GM23248 (cell line): ENCODE measurements at regions not wholly inside any gene's neighbourhood (a gene's known extent, or its start where the extent isn't known, plus 50 kb on each side); places are given as distances from the start of the nearest gene placed in this dataset.

ENCODE experiments used
- DNase-seq: peaks from one replicate; pipeline ENCODE4 v3.0.0-alpha.2; 2015
- H2AFZ ChIP-seq: fragments of 200-600 bp; sonication (generic); 2 replicates; pipeline ENCODE4 v1.6.1; 2016; ENCODE audit warnings: antibody characterized with exemption
- H3F3A ChIP-seq: fragments of 200-600 bp; sonication (generic); 2 replicates; pipeline ENCODE4 v1.6.1; 2016; ENCODE audit warnings: mild to moderate bottlenecking, antibody characterized with exemption, mixed run types; ENCODE audit not compliant: insufficient read depth
- H3K27ac ChIP-seq: fragments of 200-600 bp; sonication (generic); 2 replicates; pipeline ENCODE4 v1.5.1; 2016; ENCODE audit warnings: mild to moderate bottlenecking
- H3K27me3 ChIP-seq: fragments of 200-600 bp; sonication (generic); replicated peaks from 2 replicates; pipeline ENCODE4 v1.6.1; 2016; ENCODE audit warnings: mild to moderate bottlenecking; ENCODE audit not compliant: insufficient read depth
- H3K36me3 ChIP-seq: fragments of 200-600 bp; sonication (generic); 2 replicates; pipeline ENCODE4 v1.6.1; 2016; ENCODE audit warnings: low read depth, mild to moderate bottlenecking
- H3K4me1 ChIP-seq: fragments of 200-600 bp; sonication (generic); 2 replicates; pipeline ENCODE4 v1.6.1; 2016; ENCODE audit warnings: mild to moderate bottlenecking; ENCODE audit not compliant: insufficient read depth
- H3K4me2 ChIP-seq: fragments of 200-600 bp; sonication (generic); one replicate; pipeline ENCODE4 v1.6.1; 2016; ENCODE audit warnings: mild to moderate bottlenecking; ENCODE audit not compliant: unreplicated experiment
- H3K4me3 ChIP-seq: fragments of 200-600 bp; sonication (generic); 2 replicates; pipeline ENCODE4 v1.5.1; 2016; ENCODE audit warnings: mild to moderate bottlenecking
- H3K79me2 ChIP-seq: fragments of 200-600 bp; sonication (generic); 2 replicates; pipeline ENCODE4 v1.6.1; 2016; ENCODE audit warnings: mild to moderate bottlenecking; ENCODE audit not compliant: insufficient read depth
- H3K9ac ChIP-seq: fragments of 200-600 bp; sonication (generic); 2 replicates; pipeline ENCODE4 v1.6.1; 2016; ENCODE audit warnings: mild to moderate bottlenecking
- H3K9me2 ChIP-seq: fragments of 200-600 bp; sonication (generic); 2 replicates; pipeline ENCODE4 v1.6.1; 2016; ENCODE audit warnings: mixed run types, mild to moderate bottlenecking, moderate library complexity; ENCODE audit not compliant: insufficient read depth
- H3K9me3 ChIP-seq: fragments of 200-600 bp; sonication (generic); one replicate; pipeline ENCODE4 v1.6.1; 2017; ENCODE audit warnings: low read depth
- H4K20me1 ChIP-seq: fragments of 200-600 bp; sonication (generic); 2 replicates; pipeline ENCODE4 v1.6.0; 2016; ENCODE audit not compliant: insufficient read depth
- EZH2 ChIP-seq: fragments of 200-600 bp; sonication (generic); IDR thresholded peaks from 2 replicates; pipeline ENCODE4 v1.6.1; 2018; ENCODE audit warnings: antibody characterized with exemption, mild to moderate bottlenecking; ENCODE audit not compliant: insufficient read depth, poor library complexity, severe bottlenecking
- EZH2phosphoT487 ChIP-seq: fragments of 200-600 bp; sonication (generic); IDR thresholded peaks from 2 replicates; pipeline ENCODE4 v1.6.1; 2018; ENCODE audit warnings: antibody characterized with exemption, moderate library complexity, mild to moderate bottlenecking, low read depth; ENCODE audit not compliant: insufficient read depth
- WGBS, 2 experiments: methylation state at CpG; one replicate each; pipeline ENCODE4 v1.1.6; 2015 to 2017; ENCODE audit warnings: low lambda C conversion rate in 2 of 2, low coverage in 1 of 2; ENCODE audit errors: missing lambda C conversion rate in 2 of 2; 5-methylcytosine and 5-hydroxymethylcytosine counted together
- in situ Hi-C: fragments of 300-500 bp; cut with MboI; formaldehyde crosslinking; loops from 2 replicates; pipeline ENCODE4 v1.15.0; 2020

GRCh38 chr18:71105994-71106546 lies 817.2 kb downstream of the SOCS6 start:
- peak overlapping the region; percentile 76 for H3K9ac ChIP-seq
- no peak for DNase-seq
- in situ Hi-C loops, result no loop called here

GRCh38 chr18:71105078-71105819 lies 816.4 kb downstream of the SOCS6 start:
- Histone ChIP-seq H3K27me3 (no peaks in the 10 kb centered on the region), H3K4me3 (peak overlapping the region; percentile 50), H3K4me1 (0 out of 2 replicates have a peak, but pooled peaks cover 6% of the 10 kb centered on the region), H4K20me1 (no peaks in the 10 kb centered on the region), H3F3A (no peaks in the 10 kb centered on the region), H3K4me2 (peak overlapping the region; percentile 68), H3K9me2 (no peaks in the 10 kb centered on the region), H3K79me2 (no peaks in the 10 kb centered on the region), H2AFZ (peak overlapping the region; percentile 80), H3K9ac (peak overlapping the region; percentile 76), H3K9me3 (no peaks in the 10 kb centered on the region), H3K36me3 (no peaks in the 10 kb centered on the region), H3K27ac (peak overlapping the region; percentile 82)
- TF ChIP-seq EZH2 (no peak), EZH2phosphoT487 (no peak)
- DNase-seq, result peak; percentile 65
- in situ Hi-C loops, result no loop called here
- WGBS, 2 experiments, result 6% methylated on average over 6 of the region's 6 CpGs

More at GRCh38 chr18:71105994-71106546, 817.2 kb downstream of the SOCS6 start:
- peak overlapping the region; percentile 50; the same call in 1 of the 2 replicates for H3K4me3 ChIP-seq
- H3K4me2 ChIP-seq, result peak overlapping the region; percentile 68
- H3K27ac ChIP-seq, result peak overlapping the region; percentile 82
- peak overlapping the region; percentile 80 for H2AFZ ChIP-seq
- no peaks in the 10 kb centered on the region for H3K79me2 ChIP-seq
- WGBS, 2 experiments, result 28 to 34% methylated on average over 4 of the region's 4 CpGs
- no peaks in the 10 kb centered on the region for H3K9me2 ChIP-seq
- H4K20me1 ChIP-seq, result no peaks in the 10 kb centered on the region
- no peaks in the 10 kb centered on the region for H3K9me3 ChIP-seq
- no peaks in the 10 kb centered on the region for H3K27me3 ChIP-seq
- no peaks in the 10 kb centered on the region for H3F3A ChIP-seq
- no peak for TF ChIP-seq EZH2
- 0 out of 2 replicates have a peak, but pooled peaks cover 6% of the 10 kb centered on the region for H3K4me1 ChIP-seq
- no peaks in the 10 kb centered on the region for H3K36me3 ChIP-seq

- Histone ChIP-seq H3K79me2 (no peaks in the 10 kb centered on the region), H3K9ac (no peak overlapping the region), H3K36me3 (no peaks in the 10 kb centered on the region), H3K27ac (no peak overlapping the region), H3K9me3 (no peaks in the 10 kb centered on the region), H3K9me2 (no peaks in the 10 kb centered on the region), H3K27me3 (no peaks in the 10 kb centered on the region), H4K20me1 (no peaks in the 10 kb centered on the region), H3K4me2 (no peak overlapping the region), H3F3A (no peaks in the 10 kb centered on the region), H3K4me3 (no peak overlapping the region), H3K4me1 (no peaks in the 10 kb centered on the region), H2AFZ (no peak overlapping the region)
- DNase-seq, result no peak
- 20 to 22% methylated on average over 9 of the region's 9 CpGs for WGBS, 2 experiments
- in situ Hi-C loops, result no loop called here
- TF ChIP-seq EZH2phosphoT487, result no peak
- TF ChIP-seq EZH2, result no peak
Observed at GRCh38 chr18:71079606-71080005, 790.8 kb downstream of the SOCS6 start.

- 21 to 23% methylated on average over 4 of the region's 4 CpGs for WGBS, 2 experiments
- no peaks in the 10 kb centered on the region for H3K9me2 ChIP-seq
- H3K27me3 ChIP-seq, result no peaks in the 10 kb centered on the region
- H3K9me3 ChIP-seq, result no peaks in the 10 kb centered on the region
- H4K20me1 ChIP-seq, result no peaks in the 10 kb centered on the region
- DNase-seq, result no peak
- TF ChIP-seq EZH2 (no peak), EZH2phosphoT487 (no peak)
- H3K9ac ChIP-seq, result no peak overlapping the region
- H3K27ac ChIP-seq, result no peak overlapping the region
- H2AFZ ChIP-seq, result no peak overlapping the region
- H3F3A ChIP-seq, result no peaks in the 10 kb centered on the region
- H3K79me2 ChIP-seq, result no peaks in the 10 kb centered on the region
- no peak overlapping the region for H3K4me3 ChIP-seq
- no peaks in the 10 kb centered on the region for H3K4me1 ChIP-seq
- no peak overlapping the region for H3K4me2 ChIP-seq
- no peaks in the 10 kb centered on the region for H3K36me3 ChIP-seq
- in situ Hi-C loops, result no loop called here
Observed at GRCh38 chr18:71077451-71077850, 788.6 kb downstream of the SOCS6 start.
